Suppressor macrophage treated with lipopolysaccharide for 4 hours (primary cell): ENCODE measurements at regions not wholly inside any gene's neighbourhood (a gene's known extent, or its start where the extent isn't known, plus 50 kb on each side); places are given as distances from the start of the nearest gene placed in this dataset.
"Not testable (repeated sequence)": the region's sequence is repeated elsewhere in the genome, so short reads cannot be mapped to it uniquely, and the experiment has no call there.

Experiments
- DNase-seq: peaks from one replicate; pipeline ENCODE4 v3.0.0-alpha.2; 2020

DNA sequence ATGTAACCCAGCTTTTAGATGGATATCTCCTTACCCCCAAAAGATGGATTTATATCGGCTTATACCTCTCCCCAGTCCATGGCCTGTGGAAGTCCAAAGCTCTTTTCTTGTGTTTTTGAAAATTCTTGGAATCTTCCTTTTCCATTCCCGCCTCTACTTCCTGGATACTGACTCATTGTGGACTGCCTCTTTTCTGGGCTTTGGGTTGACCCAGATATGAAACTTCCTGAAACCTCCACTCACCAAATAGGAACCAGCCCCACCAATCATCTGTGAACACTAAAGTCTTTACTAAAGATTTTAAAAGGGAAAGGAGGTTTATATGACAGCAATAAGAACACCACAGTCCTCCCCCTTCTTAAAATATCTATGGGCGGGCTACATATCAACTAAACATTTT lies 163.4 kb upstream of the SYN3 start:
- no peak for DNase-seq

DNA sequence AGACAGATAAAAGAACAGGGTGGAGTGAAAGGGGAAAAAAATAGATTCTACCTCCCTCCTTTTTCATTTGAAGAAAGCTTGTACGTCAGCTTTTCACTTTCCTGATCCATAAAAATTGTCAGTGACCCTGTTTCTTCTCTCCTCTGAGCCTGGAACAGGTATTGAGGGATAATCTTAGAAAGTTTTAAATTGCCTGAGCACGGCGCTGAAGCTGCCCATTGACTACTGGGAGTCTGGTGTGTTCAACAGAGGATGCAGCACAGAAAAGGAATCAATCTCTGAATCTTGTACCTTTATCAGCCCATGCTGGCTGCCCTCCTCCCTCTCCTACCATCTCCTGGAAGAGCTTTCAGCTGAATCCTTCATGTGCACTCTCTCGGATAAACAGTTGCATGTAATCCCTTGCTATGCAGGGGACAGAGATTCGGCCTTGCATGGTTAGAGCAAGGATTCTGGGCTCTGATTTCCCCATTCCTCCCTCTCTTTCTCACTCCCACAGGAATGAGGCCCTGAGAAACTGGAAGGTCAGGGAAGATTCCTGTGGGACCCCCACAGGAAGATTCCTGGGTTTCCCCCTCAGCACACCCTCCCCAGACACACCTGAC lies 162.4 kb upstream of the SYN3 start:
- DNase-seq: no peak

DNA sequence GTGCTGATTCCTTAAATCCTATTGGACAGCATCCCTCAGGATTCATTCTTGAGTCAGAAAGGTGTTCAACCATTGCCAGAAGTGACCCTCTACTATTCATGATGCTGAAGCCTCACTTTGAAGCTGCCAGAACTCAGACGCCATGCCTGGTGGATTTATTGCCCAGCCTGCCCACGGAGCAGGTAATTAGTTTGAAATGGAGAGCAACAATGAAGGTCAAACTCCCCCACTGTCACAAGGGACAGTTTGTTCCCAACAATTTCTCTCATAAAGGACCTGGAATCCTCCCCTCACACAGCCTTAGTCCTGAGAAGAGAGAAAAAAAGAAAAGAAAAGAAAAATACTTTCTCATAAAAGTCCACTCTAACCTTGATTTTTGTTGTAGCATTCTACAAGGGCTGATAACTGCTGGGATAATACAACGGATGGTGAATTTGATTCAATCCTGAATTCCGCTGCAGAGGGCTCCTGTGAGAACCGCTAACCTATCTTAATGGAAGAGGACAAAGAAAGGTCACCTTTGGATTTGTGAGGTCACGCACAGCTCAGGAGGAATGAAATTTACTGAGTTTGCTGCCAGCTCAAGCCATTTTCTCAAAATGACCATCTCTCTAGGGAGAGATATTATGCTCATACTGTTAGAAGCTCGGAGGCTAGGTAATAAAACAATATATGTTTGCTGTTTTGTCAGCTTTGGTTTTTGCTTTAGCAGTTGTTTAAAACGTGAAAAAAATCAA lies 161.6 kb upstream of the SYN3 start:
- DNase-seq: no peak

DNA sequence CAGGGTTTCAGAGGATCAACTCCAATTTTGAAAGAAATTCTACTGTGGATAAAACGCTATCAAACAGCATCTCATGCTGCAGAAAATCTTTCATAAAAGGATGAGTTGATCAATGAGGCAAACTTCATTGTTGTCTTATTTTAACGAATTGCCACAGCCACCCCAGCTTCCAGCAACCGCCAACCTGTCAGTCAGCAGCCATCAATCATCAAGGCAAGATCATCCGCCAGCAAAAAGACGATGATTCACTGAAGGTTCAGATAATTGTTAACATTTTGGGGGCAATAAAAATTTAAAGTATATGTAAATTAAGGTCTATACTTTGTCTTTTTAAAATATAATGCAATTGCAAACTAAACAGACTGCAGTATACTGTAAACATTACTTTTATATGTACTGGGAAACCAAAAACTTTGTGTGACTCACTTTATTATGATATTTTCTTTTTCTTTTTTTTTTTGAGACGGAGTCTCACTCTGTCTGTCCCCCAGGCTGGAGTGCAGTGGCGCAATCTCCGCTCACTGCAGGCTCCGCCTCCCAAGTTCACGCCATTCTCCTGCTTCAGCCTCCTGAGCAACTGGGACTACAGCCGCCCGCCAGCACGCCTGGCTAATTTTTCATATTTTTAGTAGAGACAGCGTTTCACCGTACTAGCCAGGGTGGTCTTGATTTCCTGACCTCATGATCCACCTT lies 155.3 kb upstream of the SYN3 start:
- no peak for DNase-seq

DNA sequence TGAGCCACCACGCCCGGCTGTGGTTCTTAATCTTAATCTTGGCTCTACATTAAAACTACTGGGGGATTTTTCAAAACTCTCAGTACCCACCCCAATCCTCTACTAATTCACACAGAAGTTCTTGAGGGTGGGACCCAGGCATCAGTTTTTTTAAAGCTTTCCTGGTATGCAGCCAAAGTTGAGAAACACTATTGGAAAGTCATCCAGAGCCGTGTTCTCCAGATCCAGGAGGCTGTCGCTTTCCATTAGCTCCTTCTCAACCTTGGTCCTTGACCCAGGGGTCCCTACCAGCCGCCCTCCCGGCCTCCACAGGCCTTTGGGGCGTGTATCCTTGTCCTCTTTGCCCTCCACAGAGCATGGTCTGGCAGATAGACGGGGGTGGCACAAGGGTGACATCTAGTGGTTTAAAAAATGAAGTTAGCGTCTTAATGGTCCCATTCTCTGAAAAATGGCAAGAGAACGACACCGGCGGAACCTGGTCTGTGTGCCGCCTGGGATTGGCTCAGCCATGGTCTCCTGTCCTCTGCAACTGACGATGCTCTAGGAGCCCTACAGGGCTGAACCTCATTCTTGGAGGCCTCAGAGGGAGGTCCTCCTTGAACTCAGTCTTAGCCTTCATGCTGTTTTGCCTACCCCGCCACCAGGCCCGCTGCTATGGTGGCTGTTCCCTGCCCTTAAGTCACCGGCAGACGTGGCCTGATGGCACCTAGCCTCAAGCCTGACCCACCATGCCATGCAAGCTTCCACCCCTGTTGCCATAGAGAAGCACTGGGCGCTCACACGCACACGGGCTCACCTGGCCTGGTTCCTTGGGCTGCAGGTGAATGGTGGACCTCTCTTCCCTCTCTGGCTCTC lies 152.0 kb upstream of the SYN3 start:
- DNase-seq: peak; percentile 61

DNA sequence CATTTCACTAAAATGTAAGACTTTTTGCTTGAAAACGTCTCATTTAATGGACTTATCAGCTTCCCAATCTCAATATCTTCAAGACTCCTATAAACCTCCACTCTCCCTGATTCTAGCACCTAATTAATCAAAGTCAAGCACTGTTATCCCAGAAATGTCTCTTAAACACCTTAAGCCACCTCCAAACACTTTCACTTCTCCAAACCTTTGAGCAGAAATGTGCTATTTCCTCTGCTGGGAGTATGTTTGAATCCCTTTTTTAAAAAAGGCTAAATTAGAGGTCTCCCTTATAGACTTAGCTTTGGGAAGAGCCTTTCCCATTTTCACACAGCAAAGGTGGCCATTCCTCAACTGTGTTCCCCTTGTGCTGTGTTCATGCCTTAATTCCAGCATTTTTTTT lies 146.2 kb upstream of the SYN3 start:
- DNase-seq: no peak

DNA sequence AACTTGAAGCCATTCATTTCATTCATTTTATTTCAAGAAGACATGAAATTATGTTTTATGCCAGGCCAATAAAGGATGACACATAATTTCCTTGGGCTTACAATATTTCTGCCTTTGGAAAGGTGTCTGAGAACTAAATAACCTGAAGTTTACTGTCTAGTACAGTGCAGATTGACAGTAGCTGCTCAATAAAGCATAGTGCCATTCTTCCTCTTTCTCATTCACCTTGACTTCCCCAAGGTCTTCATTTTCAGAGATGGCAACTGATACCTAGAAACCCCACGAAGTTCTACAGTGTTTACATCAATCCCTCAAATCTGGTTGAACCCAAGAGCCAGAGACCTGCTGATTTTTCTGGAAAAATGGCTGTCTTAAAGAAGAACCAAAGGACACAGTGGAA lies 144.3 kb upstream of the SYN3 start:
- no peak for DNase-seq

DNA sequence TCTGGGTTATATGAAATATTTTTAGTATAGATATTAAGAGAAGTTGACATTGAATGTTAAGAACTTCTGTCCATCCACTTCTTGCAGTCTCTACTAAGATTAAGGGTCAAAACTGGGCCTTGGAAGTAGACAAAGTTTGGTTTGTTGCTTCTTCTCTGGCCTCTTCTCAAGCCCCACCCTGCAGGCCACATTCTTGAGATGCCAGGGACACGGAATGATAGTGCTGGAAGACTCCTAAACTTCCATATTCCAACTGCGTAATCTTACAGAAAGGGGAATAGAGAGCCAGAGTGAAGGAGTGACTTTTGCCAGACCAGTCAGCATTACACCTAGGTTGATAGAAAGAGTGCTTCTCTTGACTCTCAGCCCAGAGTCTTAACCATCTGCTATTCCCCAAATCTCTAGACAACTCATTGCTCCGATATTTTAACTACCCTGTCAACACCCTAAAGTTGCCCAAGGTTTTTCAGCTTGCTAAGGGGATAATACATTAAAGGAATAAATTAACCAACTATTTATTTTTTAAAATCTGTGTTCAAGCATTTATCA lies 136.4 kb upstream of the SYN3 start:
- no peak for DNase-seq

DNA sequence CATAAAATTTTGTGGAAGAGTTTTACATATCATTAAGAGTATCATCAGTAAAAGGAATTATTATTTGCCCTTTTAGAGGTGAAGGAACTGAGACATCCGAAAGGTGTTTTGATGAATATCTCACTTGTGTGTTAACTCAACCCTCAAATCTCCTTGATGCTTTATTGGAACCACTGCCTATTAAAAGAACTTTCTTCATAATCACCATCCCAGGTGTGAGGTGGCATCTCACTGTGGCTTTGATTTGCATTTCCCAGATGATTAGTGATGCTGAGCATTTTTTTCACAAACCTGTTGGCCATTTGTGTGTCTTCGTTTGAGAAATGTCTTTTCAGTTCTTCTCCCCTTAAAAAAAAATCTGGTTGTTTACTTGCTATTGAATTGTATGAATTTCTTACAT lies 134.0 kb upstream of the SYN3 start:
- DNase-seq: no peak

DNA sequence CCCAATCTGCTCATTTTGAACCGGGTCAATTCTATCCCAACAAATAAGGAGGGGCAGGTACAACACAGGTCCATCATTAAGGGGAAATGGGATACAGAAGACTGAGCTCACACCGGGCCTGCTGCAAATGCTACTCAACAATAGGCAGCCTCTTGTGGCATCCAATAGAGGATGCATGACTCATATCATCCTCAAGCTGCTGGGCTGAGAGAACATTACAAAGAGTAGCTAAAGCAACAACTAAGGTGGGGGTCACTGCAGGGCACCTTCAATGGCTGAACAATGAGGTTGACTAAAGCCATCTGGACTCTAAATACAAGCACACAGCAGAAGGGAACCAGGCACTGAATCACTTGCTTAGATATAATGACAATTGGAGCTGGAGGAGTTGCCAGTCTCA lies 130.1 kb upstream of the SYN3 start:
- DNase-seq: no peak

DNA sequence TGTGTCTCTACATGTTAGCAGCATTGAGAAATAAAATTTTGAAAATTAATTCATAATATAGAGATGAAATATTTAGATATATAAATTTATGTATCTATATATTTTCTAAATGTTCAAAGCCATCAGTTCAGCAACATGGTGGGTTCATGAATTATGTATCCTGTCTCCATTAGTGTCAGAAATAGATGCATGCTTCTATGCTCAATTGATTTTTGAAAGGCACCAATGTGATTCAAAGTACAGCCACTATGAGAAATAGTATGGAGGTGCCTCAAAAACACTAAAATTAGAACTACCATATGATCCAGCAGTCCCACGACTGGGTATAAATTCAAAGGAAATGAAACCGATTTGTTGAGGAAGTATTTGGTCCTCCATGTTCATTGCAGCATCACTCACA lies 128.6 kb upstream of the SYN3 start:
- DNase-seq: no peak

DNA sequence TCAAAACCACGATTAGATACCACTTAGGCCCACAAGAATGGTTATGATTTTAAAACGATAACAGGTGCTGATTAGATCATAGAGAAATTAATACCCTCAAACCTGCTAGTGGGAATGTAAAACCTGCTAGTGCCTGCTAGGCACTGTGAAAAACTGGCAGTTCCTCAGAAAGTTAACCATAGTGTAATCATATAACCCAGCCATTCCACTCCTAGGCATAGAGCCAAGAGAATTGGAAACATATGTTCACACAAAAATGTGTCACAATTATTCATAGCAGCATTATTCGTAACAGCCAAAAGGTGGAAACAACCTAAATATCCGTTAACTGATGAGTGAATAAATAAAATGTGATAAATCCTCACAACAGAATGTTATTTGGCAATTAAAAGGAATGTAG lies 122.2 kb upstream of the SYN3 start:
- no peak for DNase-seq

DNA sequence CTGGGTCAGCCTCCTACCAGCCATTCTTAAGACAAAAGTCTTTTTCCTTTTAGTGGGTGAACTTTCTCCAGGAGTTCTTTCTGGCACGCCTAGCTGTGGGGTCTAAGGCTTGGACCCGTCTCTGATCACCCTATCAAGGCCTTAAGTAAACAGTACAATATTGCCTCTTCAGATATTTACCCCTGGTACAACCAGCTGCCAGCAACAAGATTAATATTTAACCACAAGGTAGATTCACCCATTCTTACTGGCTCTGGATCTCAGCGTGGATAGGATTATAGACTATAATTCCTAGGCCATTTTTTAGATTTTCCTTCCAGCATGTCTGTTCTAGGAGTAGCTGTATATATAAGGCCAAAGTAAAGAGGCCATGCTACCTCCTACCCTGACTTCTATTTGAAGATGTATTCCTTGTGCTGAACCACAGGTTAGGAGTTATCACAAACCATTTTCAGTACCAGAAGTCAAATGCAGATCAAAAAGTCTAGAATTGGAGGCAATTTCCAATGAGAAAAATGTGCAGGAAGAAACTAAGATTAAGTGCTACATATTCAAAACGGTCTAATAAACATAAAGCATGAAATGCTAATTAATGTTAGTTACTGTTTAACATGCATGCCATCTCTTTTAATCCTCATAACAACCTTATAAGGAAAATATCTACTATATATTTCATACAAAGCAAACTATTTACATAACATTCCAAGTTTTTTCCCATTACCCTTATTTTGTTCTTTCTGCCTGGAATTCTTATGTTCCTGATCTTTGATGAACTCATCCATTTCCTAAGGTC lies 110.0 kb upstream of the SYN3 start:
- DNase-seq: no peak

DNA sequence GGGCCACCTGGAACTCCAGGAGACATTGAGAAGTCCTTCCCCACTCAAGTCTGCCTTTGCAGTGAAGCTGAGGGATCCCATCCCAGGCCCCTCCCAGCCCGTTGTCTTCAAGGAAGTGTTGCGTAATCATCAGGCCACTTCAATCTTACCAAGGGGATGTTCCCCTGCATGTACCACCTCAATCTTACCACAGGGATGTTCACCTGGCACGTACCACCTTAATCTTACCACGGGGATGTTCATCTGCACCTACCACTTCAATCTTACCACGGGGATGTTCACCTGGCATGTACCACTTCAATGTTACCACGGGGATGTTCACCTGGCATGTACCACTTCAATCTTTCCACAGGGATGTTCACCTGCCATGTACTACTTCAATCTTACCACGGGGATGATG lies 108.0 kb upstream of the SYN3 start:
- no peak for DNase-seq

DNA sequence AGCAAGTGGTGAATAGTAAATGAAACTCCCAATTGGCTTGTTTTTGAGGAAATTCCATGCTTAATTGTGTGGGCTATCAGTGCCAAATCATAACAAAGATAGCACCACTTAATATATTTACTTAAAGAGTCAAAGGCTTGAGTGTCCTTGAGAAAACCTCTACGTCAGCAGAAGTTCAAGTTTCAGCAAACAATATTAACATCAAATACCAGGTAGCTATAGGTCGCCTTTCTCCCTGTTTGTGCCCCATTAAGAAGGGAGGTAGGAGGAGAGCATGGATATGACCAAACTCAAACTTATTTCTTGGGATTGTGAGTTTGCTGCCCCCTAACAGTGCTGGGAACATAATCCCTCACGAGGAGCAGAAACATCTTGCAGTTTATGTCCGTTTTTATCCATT lies 105.6 kb upstream of the SYN3 start:
- no peak for DNase-seq

DNA sequence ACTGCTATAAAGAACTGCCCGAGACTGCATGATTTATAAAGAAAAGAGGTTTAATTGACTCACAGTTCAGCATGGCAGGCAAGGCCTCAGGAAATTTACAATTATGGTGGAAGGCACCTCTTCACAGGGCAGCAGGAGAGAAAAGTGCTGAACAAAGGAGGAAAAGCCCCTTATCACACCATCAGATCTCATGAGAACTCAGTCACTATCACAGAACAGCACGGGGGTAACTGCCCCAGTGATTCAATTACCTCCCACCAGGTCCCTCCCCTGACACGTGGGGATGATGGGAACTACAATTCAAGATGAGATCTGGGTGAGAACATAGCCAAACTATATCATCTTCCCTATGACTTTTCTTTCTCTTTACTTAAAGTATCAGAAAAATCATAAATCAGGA lies 104.0 kb upstream of the SYN3 start:
- no peak for DNase-seq

DNA sequence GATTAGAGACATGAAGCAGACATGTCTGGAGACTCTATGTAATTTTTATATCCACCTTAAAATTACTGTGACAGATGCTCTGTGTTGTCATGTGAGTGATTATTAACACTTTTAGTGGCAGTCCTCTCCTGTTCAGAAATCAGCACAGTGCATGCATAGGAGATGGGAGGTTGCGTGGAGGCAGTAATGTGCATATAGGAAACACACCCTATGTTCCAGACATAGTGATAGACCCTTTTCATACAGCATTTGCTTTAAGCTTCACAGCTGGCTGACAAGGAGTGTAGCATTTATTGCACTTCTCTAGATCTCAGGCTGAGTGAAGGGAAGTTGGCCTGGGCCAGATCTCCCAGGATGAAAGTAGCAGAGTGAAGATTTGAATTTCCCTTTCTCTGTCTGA lies 102.3 kb upstream of the SYN3 start:
- no peak for DNase-seq

DNA sequence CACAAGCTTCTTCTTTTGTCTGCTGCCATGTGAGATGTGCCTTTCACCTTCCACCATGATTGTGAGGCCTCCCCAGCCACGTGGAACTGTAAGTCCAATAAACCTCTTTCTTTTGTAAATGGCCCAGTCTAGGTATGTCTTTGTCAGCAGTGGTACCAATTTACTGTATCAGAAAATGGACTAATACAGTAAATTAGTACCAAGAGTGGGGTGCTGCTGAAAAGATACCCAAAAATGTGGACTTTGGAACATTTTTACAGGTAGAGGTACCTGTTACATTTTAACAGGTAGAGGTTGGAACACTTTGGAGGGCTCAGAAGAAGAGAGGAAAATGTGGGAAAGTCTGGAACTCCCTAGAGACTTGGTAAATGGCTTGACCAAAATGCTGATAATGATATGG lies 96.8 kb upstream of the SYN3 start:
- not testable (repeated sequence) for DNase-seq

DNA sequence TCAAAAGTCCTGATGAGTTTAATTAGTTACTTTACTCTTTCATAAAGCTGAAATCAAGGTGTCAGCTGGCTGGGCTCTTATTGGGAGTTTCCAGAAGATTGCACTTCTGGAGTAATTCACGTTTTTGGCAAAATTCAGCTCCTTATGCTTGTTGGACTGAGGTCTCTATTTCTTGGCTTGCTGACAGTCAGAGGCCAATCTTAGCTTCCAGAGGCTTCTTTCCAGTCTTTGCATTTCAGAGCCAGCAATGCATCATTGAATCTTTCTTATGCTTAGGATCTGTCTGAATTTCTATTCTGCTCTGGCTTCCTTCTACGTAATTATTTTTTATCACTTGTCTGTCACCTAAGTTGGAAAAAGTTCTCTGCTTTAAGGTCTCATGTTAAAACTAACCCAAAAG lies 91.4 kb upstream of the SYN3 start:
- no peak for DNase-seq

DNA sequence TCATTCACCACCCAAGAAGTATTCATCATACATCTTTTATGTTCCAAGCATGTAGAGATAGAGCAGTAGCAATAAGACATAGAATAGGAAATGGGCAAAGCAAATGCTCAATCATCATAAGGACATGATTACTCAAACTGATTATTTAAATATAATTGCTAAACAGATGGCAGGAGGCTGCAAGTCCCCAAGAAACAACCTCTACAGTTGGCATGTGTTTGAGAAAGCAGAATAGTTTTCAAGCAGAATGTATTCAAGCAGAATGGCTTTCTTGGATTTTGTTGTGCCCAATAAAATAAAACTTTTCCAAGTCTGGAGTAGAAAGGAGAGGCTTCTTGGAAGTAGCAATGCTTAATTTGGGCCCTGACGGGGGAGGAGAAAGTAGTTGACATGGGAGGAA lies 86.5 kb upstream of the SYN3 start:
- DNase-seq: no peak

DNA sequence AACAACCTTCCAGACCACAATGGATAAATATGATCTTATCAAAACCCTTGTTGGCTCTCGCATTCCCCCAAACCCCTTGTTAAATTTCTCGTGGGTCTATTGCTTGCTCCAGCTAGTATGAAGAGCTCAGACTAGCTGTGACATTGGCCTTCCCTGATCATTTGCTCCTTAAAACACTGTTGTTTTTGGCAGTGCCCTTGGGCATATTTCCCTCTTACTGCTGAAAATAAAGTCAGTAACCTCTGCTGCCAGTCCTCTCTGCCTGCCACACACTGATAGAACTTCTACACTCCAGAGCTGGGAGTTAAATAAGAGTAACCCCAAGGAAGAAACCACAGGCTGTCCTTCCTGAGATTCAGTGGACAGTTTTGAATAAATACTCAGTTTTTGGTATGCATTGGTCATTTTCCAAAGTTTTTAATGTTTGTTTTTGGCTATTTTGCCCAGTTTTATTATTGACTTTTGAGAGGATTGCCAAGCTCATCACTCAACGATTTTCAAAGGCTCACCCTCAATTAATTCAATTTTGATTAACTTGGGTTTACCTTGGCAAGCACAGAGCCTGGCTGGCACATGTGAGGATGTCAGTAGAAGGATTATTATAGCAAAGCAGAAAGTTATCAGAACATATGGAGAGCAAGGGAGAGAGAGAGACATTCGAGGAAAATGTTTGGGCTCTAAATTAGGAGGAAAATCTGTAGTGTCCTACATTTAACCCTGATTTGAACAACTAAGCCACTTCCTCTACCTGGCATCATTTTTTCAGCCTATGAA lies 84.3 kb upstream of the SYN3 start:
- DNase-seq: no peak

DNA sequence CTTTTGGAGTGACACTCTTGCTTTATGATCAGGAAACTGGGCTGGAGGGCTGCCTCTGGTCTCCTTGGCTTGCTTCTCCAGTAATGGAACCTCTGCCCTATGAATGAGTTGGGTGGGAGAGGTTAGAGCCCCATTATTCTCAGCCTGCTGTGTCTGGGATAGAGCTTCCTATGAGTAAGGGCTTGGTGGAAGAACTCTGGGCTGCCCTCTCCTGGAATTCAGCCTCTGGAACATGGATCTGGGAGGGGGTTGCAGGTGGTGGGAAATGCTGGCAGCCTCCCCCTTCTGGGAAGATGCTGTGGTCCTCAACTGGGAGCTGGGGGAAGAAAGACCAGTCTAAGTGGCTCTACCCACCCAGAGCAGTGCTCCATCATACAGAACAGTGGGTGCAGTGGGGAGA lies 81.8 kb upstream of the SYN3 start:
- DNase-seq: no peak
